ENCODE measurements at regions not wholly inside any gene's neighbourhood (a gene's known extent, or its start where the extent isn't known, plus 50 kb on each side); places are given as distances from the start of the nearest gene placed in this dataset.

GRCh38 chr12:25005376-25005775 lies 56.5 kb upstream of the BCAT1 start:
- no peak for DNase-seq

- no peak for DNase-seq
Observed at GRCh38 chr12:25004447-25004846, 55.5 kb upstream of the BCAT1 start.

- no peak for DNase-seq
Observed at GRCh38 chr12:25001311-25001710, 52.4 kb upstream of the BCAT1 start.
